ENCODE measurements at regions not wholly inside any gene's neighbourhood (a gene's known extent, or its start where the extent isn't known, plus 50 kb on each side); places are given as distances from the start of the nearest gene placed in this dataset.

DNA sequence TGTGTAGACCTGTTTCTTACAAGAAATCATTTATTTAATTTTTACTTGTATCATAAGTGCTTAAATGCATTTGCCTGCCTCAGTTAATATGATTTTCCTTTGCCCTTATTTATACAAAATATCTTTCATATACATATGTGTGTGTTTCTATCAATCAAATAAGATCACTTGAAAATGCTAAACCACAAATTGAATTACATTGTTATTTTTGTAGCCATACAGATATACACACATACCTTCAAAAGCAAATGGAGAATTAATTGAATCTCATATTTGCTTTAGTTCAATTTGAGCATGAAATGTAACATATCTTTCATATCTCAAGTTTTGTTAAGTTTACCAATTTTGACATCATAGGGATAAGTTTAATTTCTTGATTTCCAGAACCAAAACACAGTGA, 755.8 kb upstream of the PIK3C3 start:
- Histone ChIP-seq H3K36me3 (ENCODE audit: insufficient read depth, low read length) (no peaks in the 10 kb centered on the region), H3K9me2 (ENCODE audit: insufficient read depth, low read length) (no peaks in the 10 kb centered on the region), H3K4me2 (ENCODE audit: low read length) (no peak overlapping the region), H3K79me2 (ENCODE audit: insufficient read depth, low read depth, low read length) (no peaks in the 10 kb centered on the region), H4K20me1 (ENCODE audit: insufficient read depth, low read length) (no peaks in the 10 kb centered on the region), H3K9me3 (ENCODE audit: low read length) (no peaks in the 10 kb centered on the region), H2AFZ (ENCODE audit: low read length) (no peak overlapping the region), H3K27ac (ENCODE audit: low read depth, low read length, poor library complexity, severe bottlenecking) (no peak overlapping the region), H3K4me3 (ENCODE audit: low read depth, low read length, poor library complexity, severe bottlenecking) (no peak overlapping the region), H3K4me1 (ENCODE audit: insufficient read depth, low read length, poor library complexity, severe bottlenecking) (no peaks in the 10 kb centered on the region)
- intact Hi-C loops (cut with micrococcal nuclease; ENCODE audit: unreplicated experiment), result no loop called here
- BruUV-seq (replicated peaks), result no TSS peak
- CTCF ChIA-PET (ENCODE audit: unreplicated experiment), result no interaction called here
- no peak for DNase-seq (ENCODE audit: low spot score)
- TF ChIP-seq, protein P1, sequence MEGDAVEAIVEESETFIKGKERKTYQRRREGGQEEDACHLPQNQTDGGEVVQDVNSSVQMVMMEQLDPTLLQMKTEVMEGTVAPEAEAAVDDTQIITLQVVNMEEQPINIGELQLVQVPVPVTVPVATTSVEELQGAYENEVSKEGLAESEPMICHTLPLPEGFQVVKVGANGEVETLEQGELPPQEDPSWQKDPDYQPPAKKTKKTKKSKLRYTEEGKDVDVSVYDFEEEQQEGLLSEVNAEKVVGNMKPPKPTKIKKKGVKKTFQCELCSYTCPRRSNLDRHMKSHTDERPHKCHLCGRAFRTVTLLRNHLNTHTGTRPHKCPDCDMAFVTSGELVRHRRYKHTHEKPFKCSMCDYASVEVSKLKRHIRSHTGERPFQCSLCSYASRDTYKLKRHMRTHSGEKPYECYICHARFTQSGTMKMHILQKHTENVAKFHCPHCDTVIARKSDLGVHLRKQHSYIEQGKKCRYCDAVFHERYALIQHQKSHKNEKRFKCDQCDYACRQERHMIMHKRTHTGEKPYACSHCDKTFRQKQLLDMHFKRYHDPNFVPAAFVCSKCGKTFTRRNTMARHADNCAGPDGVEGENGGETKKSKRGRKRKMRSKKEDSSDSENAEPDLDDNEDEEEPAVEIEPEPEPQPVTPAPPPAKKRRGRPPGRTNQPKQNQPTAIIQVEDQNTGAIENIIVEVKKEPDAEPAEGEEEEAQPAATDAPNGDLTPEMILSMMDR (conservative IDR thresholded peaks at IDR 0.05; ENCODE audit: low read length), result no peak
- TF ChIP-seq EZH2phosphoT487 (IDR thresholded peaks at IDR 0.05; ENCODE audit: borderline replicate concordance, low read depth, low read length), result no peak
- POLR2A ChIA-PET, result no interaction called here

GRCh38 chr18:41197967-41198366, 757.1 kb upstream of the PIK3C3 start:
- BruUV-seq (replicated peaks), result no TSS peak
- Histone ChIP-seq H3K9me2 (ENCODE audit: insufficient read depth, low read length) (no peaks in the 10 kb centered on the region), H3K4me3 (ENCODE audit: low read depth, low read length, poor library complexity, severe bottlenecking) (no peak overlapping the region), H3K4me1 (ENCODE audit: insufficient read depth, low read length, poor library complexity, severe bottlenecking) (no peaks in the 10 kb centered on the region), H3K79me2 (ENCODE audit: insufficient read depth, low read depth, low read length) (no peaks in the 10 kb centered on the region), H4K20me1 (ENCODE audit: insufficient read depth, low read length) (no peaks in the 10 kb centered on the region), H3K4me2 (ENCODE audit: low read length) (no peak overlapping the region), H3K36me3 (ENCODE audit: insufficient read depth, low read length) (no peaks in the 10 kb centered on the region), H3K27ac (ENCODE audit: low read depth, low read length, poor library complexity, severe bottlenecking) (no peak overlapping the region), H3K9me3 (ENCODE audit: low read length) (no peaks in the 10 kb centered on the region), H2AFZ (ENCODE audit: low read length) (no peak overlapping the region)
- ChIA-PET CTCF (ENCODE audit: unreplicated experiment) (no interaction called here), POLR2A (interaction anchor here (0.5 kb wide), 1 partner anchor 244 kb away, joined by 7 read pairs; no protein-coding TSS in a partner anchor)
- intact Hi-C loops (cut with micrococcal nuclease; ENCODE audit: unreplicated experiment), result no loop called here
- TF ChIP-seq, protein P1 (conservative IDR thresholded peaks at IDR 0.05; ENCODE audit: low read length), result no peak
- TF ChIP-seq EZH2phosphoT487 (IDR thresholded peaks at IDR 0.05; ENCODE audit: borderline replicate concordance, low read depth, low read length), result no peak
- DNase-seq (ENCODE audit: low spot score), result no peak

- no peaks in the 10 kb centered on the region for H3K4me1 ChIP-seq (ENCODE audit: insufficient read depth, low read length, poor library complexity, severe bottlenecking)
- no peaks in the 10 kb centered on the region for H4K20me1 ChIP-seq (ENCODE audit: insufficient read depth, low read length)
- no peaks in the 10 kb centered on the region for H3K9me2 ChIP-seq (ENCODE audit: insufficient read depth, low read length)
- H3K36me3 ChIP-seq (ENCODE audit: insufficient read depth, low read length), result no peaks in the 10 kb centered on the region
- TF ChIP-seq, protein P1 (conservative IDR thresholded peaks at IDR 0.05; ENCODE audit: low read length), result no peak
- TF ChIP-seq EZH2phosphoT487 (IDR thresholded peaks at IDR 0.05; ENCODE audit: borderline replicate concordance, low read depth, low read length), result no peak
- H3K27ac ChIP-seq (ENCODE audit: low read depth, low read length, poor library complexity, severe bottlenecking), result no peak overlapping the region
- no TSS peak for BruUV-seq (replicated peaks)
- no peak overlapping the region for H3K4me3 ChIP-seq (ENCODE audit: low read depth, low read length, poor library complexity, severe bottlenecking)
- no peak for DNase-seq (ENCODE audit: low spot score)
- no peak overlapping the region for H2AFZ ChIP-seq (ENCODE audit: low read length)
- H3K9me3 ChIP-seq (ENCODE audit: low read length), result no peaks in the 10 kb centered on the region
- intact Hi-C loops (cut with micrococcal nuclease; ENCODE audit: unreplicated experiment), result no loop called here
- ChIA-PET POLR2A (no interaction called here), CTCF (ENCODE audit: unreplicated experiment) (no interaction called here)
- no peak overlapping the region for H3K4me2 ChIP-seq (ENCODE audit: low read length)
- no peaks in the 10 kb centered on the region for H3K79me2 ChIP-seq (ENCODE audit: insufficient read depth, low read depth, low read length)
Measured at GRCh38 chr18:41170346-41170745, 784.7 kb upstream of the PIK3C3 start.
